ENCODE measurements at regions not wholly inside any gene's neighbourhood (a gene's known extent, or its start where the extent isn't known, plus 50 kb on each side); places are given as distances from the start of the nearest gene placed in this dataset.

DNA sequence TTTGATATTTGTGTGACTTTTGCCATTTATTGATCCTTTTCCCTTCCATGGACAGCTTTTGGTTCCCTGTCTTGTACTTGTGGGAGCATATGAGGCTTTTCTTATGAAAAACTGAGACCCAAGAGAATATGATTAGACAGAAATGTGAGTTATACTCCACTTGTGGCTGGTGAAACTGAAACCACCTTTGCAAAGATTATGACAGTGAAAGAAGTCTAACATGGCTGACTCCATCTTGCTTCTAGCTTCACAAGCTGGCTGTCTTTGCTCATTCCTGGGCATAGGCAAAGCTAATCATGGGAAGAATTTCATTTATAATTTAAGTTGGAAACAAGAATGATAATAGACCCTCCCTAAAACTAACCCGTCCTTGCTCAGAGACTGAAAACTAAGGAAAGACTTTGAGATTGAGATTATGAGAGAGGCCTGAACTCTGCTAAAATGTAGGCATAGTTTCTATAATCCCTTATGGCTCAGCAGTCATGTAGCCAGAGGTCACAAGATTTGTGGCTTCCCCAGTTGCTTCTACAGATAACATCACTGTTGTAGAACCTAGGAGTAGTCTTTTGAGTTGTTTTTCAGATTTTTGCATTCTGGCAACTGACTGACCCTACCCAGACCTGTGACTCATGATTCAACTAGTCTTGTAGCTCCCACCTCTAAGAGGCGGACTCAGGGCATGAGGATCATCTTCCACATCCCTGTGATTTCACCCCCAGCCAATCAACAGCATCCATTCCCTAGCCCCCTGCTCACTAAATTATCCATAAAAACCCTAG is 50.9 kb upstream of the CD2AP start:
- no peaks in the 10 kb centered on the region for H3K36me3 ChIP-seq
- H3K27ac ChIP-seq = no peak overlapping the region
- no peak for ATAC-seq
- 83 to 100% methylated on average over 1 to 2 of the region's 2 CpGs for WGBS, 2 donors (ENCODE audit: low coverage in 1 of 2)
- H3K27me3 ChIP-seq = no peaks in the 10 kb centered on the region
- H3K4me1 ChIP-seq = no peaks in the 10 kb centered on the region
- TF ChIP-seq POLR2AphosphoS5 (IDR thresholded peaks at IDR 0.05) = no peak
- TF ChIP-seq POLR2A (IDR thresholded peaks at IDR 0.05) = no peak
- TF ChIP-seq, protein P1, sequence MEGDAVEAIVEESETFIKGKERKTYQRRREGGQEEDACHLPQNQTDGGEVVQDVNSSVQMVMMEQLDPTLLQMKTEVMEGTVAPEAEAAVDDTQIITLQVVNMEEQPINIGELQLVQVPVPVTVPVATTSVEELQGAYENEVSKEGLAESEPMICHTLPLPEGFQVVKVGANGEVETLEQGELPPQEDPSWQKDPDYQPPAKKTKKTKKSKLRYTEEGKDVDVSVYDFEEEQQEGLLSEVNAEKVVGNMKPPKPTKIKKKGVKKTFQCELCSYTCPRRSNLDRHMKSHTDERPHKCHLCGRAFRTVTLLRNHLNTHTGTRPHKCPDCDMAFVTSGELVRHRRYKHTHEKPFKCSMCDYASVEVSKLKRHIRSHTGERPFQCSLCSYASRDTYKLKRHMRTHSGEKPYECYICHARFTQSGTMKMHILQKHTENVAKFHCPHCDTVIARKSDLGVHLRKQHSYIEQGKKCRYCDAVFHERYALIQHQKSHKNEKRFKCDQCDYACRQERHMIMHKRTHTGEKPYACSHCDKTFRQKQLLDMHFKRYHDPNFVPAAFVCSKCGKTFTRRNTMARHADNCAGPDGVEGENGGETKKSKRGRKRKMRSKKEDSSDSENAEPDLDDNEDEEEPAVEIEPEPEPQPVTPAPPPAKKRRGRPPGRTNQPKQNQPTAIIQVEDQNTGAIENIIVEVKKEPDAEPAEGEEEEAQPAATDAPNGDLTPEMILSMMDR (IDR thresholded peaks at IDR 0.05) = no peak
- TF ChIP-seq EP300 (IDR thresholded peaks at IDR 0.05) = no peak
- H3K4me3 ChIP-seq = no peak overlapping the region
- H3K9me3 ChIP-seq = peaks cover 0 to 25% (median 0%) of the 10 kb centered on the region in 3 donors

DNA sequence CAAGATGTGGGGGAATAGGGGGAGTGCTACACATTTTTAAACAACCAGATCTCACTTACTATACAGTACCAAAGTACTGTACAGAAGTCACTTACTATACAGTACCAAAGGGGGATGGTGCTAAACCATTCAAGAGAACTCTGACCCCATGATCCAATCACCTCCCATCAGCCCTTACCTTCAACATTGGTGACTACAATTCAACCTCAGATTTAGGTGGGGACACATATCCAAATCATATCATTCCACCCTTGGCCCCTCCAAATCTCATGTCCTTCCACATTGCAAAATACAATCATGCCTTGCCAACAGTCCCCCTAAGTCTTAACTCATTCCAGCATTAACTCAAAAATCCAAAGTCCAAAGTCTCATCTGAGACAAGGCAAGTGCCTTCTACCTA is 49.9 kb upstream of the CD2AP start:
- Histone ChIP-seq H3K27me3 (no peaks in the 10 kb centered on the region), H3K4me3 (no peak overlapping the region), H3K9me3 (peaks cover 0 to 25% (median 0%) of the 10 kb centered on the region in 3 donors), H3K36me3 (no peaks in the 10 kb centered on the region), H3K27ac (no peak overlapping the region), H3K4me1 (no peaks in the 10 kb centered on the region)
- TF ChIP-seq POLR2AphosphoS5 (IDR thresholded peaks at IDR 0.05) (no peak), POLR2A (IDR thresholded peaks at IDR 0.05) (no peak), EP300 (IDR thresholded peaks at IDR 0.05) (no peak)
- TF ChIP-seq, protein P1 (IDR thresholded peaks at IDR 0.05) = no peak
- ATAC-seq = no peak

Small RNA genes in the stretch of these regions (small RNA-seq; reads per million reads assigned to genes)
- gene B3GNTL1P2 = 0 reads per million in 4 donors
